ENCODE measurements at regions not wholly inside any gene's neighbourhood (a gene's known extent, or its start where the extent isn't known, plus 50 kb on each side); places are given as distances from the start of the nearest gene placed in this dataset.
"Not testable (repeated sequence)": the region's sequence is repeated elsewhere in the genome, so short reads cannot be mapped to it uniquely, and the experiment has no call there.

DNA sequence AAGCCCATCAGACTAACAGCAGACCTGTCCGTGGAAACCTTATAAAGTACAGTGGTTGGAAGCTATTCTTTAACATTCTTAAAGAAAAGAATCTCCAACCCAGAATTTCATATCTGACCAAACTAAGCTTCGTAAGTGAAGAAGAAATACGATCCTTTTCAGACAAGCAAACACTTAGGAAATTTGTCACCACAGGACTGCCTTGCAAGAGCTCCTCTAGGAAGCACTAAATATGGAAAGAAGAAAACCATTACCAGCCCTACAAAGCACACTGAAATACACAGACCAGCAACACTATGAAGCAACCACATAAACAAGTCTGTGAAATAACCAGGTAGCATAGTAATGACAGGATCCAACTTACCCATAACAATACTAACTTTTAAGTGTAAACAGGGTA lies 177.7 kb upstream of the PRSS1 start:
- Histone ChIP-seq H3K36me3 (no peaks in the 10 kb centered on the region), H3K4me3 (no peak overlapping the region), H3K27me3 (no peaks in the 10 kb centered on the region), H3K27ac (no peak overlapping the region), H3K4me1 (no peaks in the 10 kb centered on the region), H3K9me3 (no peaks in the 10 kb centered on the region)
- DNase-seq (ENCODE audit: low spot score in 2 of 2) = no peak
- no peak for TF ChIP-seq EP300 (IDR thresholded peaks at IDR 0.05)
- TF ChIP-seq CTCF (IDR thresholded peaks at IDR 0.05) = no peak
- TF ChIP-seq POLR2A (IDR thresholded peaks at IDR 0.05) = no peak
- WGBS, 2 donors = 77 to 91% methylated on average over 3 of the region's 3 CpGs

- H3K4me1 ChIP-seq = no peaks in the 10 kb centered on the region
- no peak overlapping the region for H3K4me3 ChIP-seq
- no peaks in the 10 kb centered on the region for H3K36me3 ChIP-seq
- no peaks in the 10 kb centered on the region for H3K27me3 ChIP-seq
- H3K27ac ChIP-seq = no peak overlapping the region
- TF ChIP-seq POLR2A (IDR thresholded peaks at IDR 0.05) (no peak), CTCF (IDR thresholded peaks at IDR 0.05) (no peak), EP300 (IDR thresholded peaks at IDR 0.05) (no peak)
- DNase-seq (ENCODE audit: low spot score in 2 of 2) = no peak
- no peaks in the 10 kb centered on the region for H3K9me3 ChIP-seq
- WGBS, 2 donors = 78 to 100% methylated on average over 1 of the region's 1 CpG
Observed at GRCh38 chr7:142569851-142570250, 179.4 kb upstream of the PRSS1 start.

- WGBS, 2 donors = 66% methylated on average over 5 of the region's 5 CpGs
- no peaks in the 10 kb centered on the region for H3K4me1 ChIP-seq
Observed at GRCh38 chr7:142568435-142569097, 180.7 kb upstream of the PRSS1 start.

DNA sequence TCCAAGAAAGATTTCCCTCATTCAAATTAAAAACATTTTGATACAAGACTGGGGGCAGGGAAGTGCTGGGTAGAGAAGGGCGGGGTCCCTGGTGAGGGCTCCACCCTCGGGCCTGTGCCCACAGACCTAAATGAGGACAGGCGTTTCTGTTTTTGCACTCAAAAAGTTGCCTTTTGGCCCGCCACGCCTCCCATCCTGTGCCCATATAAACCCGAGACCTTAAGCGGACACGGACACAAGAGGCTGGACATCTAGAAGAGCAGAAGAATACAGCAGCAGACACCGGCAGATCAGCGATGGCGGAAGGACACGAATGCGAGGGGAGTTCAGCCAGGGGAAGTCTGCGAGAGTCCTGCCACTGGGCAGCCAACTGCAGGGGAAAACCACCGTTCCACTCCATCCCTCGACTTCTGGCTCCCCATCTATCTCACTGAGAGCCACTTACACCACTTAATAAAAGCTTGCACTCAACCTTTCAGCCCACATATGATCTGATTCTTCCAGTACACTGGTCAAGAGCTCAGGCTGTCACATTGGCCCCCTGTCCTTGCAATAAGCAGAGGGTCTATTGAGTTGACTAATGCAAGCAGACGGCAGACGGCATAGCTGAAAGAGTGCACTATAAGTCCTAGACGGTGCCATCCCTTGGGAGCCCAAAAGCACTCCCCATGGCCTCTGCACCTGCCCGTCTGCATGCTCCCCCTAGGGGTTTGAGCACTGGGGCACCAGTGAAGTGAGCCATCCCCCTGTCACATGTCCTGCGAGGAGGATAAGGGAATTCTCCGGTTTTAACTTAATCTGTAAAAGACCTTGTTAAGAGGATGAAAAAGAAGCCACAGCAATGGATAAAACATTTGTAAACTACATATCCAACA lies 181.8 kb upstream of the PRSS1 start:
- no peaks in the 10 kb centered on the region for H3K27me3 ChIP-seq
- no peaks in the 10 kb centered on the region for H3K36me3 ChIP-seq
- no peak overlapping the region for H3K4me3 ChIP-seq
- no peaks in the 10 kb centered on the region for H3K4me1 ChIP-seq
- no peak overlapping the region for H3K27ac ChIP-seq
- H3K9me3 ChIP-seq = no peaks in the 10 kb centered on the region
- DNase-seq (ENCODE audit: low spot score in 2 of 2) = no peak
- 77 to 80% methylated on average over 22 of the region's 22 CpGs for WGBS, 2 donors
- no peak for TF ChIP-seq CTCF (IDR thresholded peaks at IDR 0.05)
- no peak for TF ChIP-seq POLR2A (IDR thresholded peaks at IDR 0.05)
- TF ChIP-seq EP300 (IDR thresholded peaks at IDR 0.05) = no peak

More at GRCh38 chr7:142568435-142569097, 180.7 kb upstream of the PRSS1 start:
- Histone ChIP-seq H3K27ac (no peak overlapping the region), H3K4me3 (no peak overlapping the region), H3K27me3 (no peaks in the 10 kb centered on the region), H3K9me3 (no peaks in the 10 kb centered on the region), H3K36me3 (no peaks in the 10 kb centered on the region)
- TF ChIP-seq CTCF (IDR thresholded peaks at IDR 0.05) (no peak), EP300 (IDR thresholded peaks at IDR 0.05) (no peak), POLR2A (IDR thresholded peaks at IDR 0.05) (no peak)
- DNase-seq (ENCODE audit: low spot score in 2 of 2) = no peak

DNA sequence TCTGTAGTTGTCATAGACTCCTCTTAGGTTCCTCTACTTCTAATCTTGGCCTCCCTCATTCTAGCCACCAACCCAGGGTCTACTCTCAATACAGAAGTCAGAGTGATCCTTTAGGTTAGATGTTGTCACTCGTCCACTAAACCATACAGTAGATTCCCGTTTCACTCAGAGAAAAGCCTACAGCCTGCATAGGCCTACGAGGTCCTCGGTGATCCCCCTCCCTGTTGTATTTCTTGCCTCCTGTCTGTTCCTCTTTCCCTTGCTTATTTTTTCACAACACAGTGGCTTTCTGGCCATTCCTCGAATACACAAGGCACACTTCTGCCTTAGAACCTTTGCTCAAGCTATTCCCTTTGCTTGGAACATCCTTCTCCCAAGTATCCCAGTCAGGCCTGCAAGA lies 183.0 kb upstream of the PRSS1 start:
- WGBS, 2 donors = 76 to 80% methylated on average over 5 of the region's 5 CpGs
- Histone ChIP-seq H3K36me3 (no peaks in the 10 kb centered on the region), H3K27ac (no peak overlapping the region), H3K4me1 (no peaks in the 10 kb centered on the region), H3K27me3 (peaks cover 0 to 3% of the 10 kb centered on the region in 2 donors), H3K9me3 (no peaks in the 10 kb centered on the region), H3K4me3 (no peak overlapping the region)
- DNase-seq (ENCODE audit: low spot score in 2 of 2) = no peak
- TF ChIP-seq POLR2A (IDR thresholded peaks at IDR 0.05) (no peak), EP300 (IDR thresholded peaks at IDR 0.05) (no peak), CTCF (IDR thresholded peaks at IDR 0.05) (no peak)

DNA sequence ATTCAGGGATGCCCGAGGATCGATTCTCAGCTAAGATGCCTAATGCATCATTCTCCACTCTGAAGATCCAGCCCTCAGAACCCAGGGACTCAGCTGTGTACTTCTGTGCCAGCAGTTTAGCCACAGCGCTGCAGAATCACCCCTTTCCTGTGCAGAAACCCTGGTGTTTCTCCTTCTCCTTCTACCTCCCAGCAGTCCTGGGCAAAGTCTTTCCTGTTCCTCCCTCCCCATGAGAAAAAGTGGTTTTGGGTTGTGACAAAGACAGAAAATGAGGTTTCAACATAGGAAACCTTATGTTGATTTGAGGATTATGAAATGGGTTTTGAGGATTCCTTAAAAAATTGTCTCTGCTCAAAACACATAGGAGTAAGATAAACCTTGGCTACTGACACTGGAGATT lies 185.1 kb upstream of the PRSS1 start:
- H3K36me3 ChIP-seq; H3K4me3 ChIP-seq; DNase-seq (ENCODE audit: low spot score in 2 of 2); H3K4me1 ChIP-seq; H3K27ac ChIP-seq; H3K9me3 ChIP-seq; H3K27me3 ChIP-seq: not testable (repeated sequence)
- 67 to 89% methylated on average over 1 to 3 of the region's 3 CpGs for WGBS, 2 donors

All from tibial nerve (tissue), 4 donors.